ENCODE measurements at regions not wholly inside any gene's neighbourhood (a gene's known extent, or its start where the extent isn't known, plus 50 kb on each side); places are given as distances from the start of the nearest gene placed in this dataset.

DNA sequence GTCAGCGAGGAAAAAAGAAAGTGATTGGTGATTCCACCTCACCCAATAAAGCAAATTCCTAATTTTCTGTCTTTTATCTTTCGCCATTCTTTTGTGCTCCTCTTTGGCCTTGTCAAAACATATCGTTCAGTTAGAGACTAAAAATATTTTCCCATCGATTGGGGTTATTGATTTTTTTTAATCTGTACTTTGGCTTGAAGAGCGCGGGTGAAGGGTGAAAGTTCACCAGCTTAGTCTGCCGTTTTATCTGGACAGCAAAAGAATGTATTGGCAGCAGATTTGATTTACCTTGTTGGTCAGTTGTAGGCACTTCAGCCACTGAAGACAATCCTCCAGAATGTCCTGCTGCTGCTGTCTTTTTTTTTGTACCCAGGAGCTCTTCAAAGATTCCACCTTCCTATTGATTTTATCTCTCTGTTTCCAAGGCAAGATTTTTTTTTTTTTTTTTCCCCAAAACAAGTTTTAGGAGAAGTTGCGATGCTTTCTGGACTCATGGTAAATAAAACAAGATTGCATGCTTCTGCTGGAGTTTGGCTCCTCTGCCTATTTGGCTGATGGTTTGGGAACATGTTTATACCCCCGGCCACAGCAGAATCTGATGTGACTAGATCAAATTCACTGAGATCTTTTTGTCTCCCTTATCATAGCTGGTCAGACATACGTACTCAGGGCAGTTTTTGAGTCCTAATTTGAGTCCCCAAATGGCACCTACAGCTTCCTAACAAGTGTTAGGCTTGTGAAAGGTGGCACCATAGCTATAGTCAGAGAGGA, 269.3 kb upstream of the ONECUT1 start:
- TF ChIP-seq, protein P1, sequence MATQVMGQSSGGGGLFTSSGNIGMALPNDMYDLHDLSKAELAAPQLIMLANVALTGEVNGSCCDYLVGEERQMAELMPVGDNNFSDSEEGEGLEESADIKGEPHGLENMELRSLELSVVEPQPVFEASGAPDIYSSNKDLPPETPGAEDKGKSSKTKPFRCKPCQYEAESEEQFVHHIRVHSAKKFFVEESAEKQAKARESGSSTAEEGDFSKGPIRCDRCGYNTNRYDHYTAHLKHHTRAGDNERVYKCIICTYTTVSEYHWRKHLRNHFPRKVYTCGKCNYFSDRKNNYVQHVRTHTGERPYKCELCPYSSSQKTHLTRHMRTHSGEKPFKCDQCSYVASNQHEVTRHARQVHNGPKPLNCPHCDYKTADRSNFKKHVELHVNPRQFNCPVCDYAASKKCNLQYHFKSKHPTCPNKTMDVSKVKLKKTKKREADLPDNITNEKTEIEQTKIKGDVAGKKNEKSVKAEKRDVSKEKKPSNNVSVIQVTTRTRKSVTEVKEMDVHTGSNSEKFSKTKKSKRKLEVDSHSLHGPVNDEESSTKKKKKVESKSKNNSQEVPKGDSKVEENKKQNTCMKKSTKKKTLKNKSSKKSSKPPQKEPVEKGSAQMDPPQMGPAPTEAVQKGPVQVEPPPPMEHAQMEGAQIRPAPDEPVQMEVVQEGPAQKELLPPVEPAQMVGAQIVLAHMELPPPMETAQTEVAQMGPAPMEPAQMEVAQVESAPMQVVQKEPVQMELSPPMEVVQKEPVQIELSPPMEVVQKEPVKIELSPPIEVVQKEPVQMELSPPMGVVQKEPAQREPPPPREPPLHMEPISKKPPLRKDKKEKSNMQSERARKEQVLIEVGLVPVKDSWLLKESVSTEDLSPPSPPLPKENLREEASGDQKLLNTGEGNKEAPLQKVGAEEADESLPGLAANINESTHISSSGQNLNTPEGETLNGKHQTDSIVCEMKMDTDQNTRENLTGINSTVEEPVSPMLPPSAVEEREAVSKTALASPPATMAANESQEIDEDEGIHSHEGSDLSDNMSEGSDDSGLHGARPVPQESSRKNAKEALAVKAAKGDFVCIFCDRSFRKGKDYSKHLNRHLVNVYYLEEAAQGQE (IDR thresholded peaks at IDR 0.05; ENCODE audit: insufficient replicate concordance, low read depth), result no peak
- TF ChIP-seq CTCF (IDR thresholded peaks at IDR 0.05; ENCODE audit: insufficient read depth, low read length) (no peak), POLR2AphosphoS5 (IDR thresholded peaks at IDR 0.05; ENCODE audit: low read depth) (no peak), GABPA (IDR thresholded peaks at IDR 0.05; ENCODE audit: low read depth) (no peak), SPI1 (IDR thresholded peaks at IDR 0.05; ENCODE audit: borderline replicate concordance, low read depth) (no peak)

All from HL-60 (cell line).